HL-60 (cell line): ENCODE measurements at regions not wholly inside any gene's neighbourhood (a gene's known extent, or its start where the extent isn't known, plus 50 kb on each side); places are given as distances from the start of the nearest gene placed in this dataset.

Source experiments
- DNase-seq, 2 experiments: peaks; one replicate each; pipeline ENCODE4 v3.0.0-alpha.2; 2010 to 2020; ENCODE audit warnings: low read depth in 1 of 2, low spot score in 1 of 2
- H3K27ac ChIP-seq: fragments of 250-450 bp; sonication (Bioruptor Pico); replicated peaks from 2 replicates; pipeline ENCODE4 v1.5.1; 2020; ENCODE audit warnings: mild to moderate bottlenecking, moderate library complexity
- H3K27me3 ChIP-seq: fragments of 250-450 bp; sonication (Bioruptor Pico); 2 replicates; pipeline ENCODE4 v1.5.1; 2021; ENCODE audit warnings: mild to moderate bottlenecking, moderate library complexity; ENCODE audit not compliant: insufficient read depth, poor library complexity, severe bottlenecking
- H3K4me3 ChIP-seq: replicated peaks from 2 replicates; pipeline ENCODE4 v1.5.1; 2011; ENCODE audit warnings: mild to moderate bottlenecking, control low read depth, low read length; ENCODE audit not compliant: insufficient read depth
- CTCF ChIP-seq: IDR thresholded peaks from one replicate; pipeline ENCODE4 v1.5.1; 2011; ENCODE audit warnings: low read length, control low read depth, inconsistent platforms; ENCODE audit not compliant: insufficient read depth
- GABPA ChIP-seq: IDR thresholded peaks from 2 replicates; pipeline ENCODE4 v1.6.1; 2012; ENCODE audit warnings: low read depth
- POLR2AphosphoS5 ChIP-seq: IDR thresholded peaks from 2 replicates; pipeline ENCODE4 v1.6.1; 2012; ENCODE audit warnings: low read depth
- REST ChIP-seq: IDR thresholded peaks from 2 replicates; pipeline ENCODE4 v1.6.1; 2012; ENCODE audit warnings: low read depth; ENCODE audit not compliant: insufficient replicate concordance
- SPI1 ChIP-seq: IDR thresholded peaks from 2 replicates; pipeline ENCODE4 v1.6.1; 2012; ENCODE audit warnings: low read depth, mild to moderate bottlenecking, borderline replicate concordance

- Histone ChIP-seq H3K4me3 (no peak overlapping the region), H3K27me3 (no peaks in the 10 kb centered on the region), H3K27ac (no peak overlapping the region)
- no peak for DNase-seq
- TF ChIP-seq POLR2AphosphoS5, result no peak
- TF ChIP-seq GABPA, result no peak
- TF ChIP-seq SPI1, result no peak
- no peak for TF ChIP-seq REST
- TF ChIP-seq CTCF, result no peak
Measured at GRCh38 chr6:125474061-125474460, 172.3 kb upstream of the HDDC2 start.

- TF ChIP-seq CTCF (no peak), REST (no peak), GABPA (no peak), POLR2AphosphoS5 (no peak), SPI1 (no peak)
- no peaks in the 10 kb centered on the region for H3K27me3 ChIP-seq
- H3K4me3 ChIP-seq, result no peak overlapping the region
- DNase-seq, result no peak
- H3K27ac ChIP-seq, result no peak overlapping the region
Measured at GRCh38 chr6:125477156-125477555, 175.4 kb upstream of the HDDC2 start.

GRCh38 chr6:125477844-125478243, 176.1 kb upstream of the HDDC2 start:
- no peak for TF ChIP-seq GABPA
- no peak for TF ChIP-seq POLR2AphosphoS5
- TF ChIP-seq REST, result no peak
- no peak for TF ChIP-seq CTCF
- no peak for TF ChIP-seq SPI1
- DNase-seq, result no peak
- Histone ChIP-seq H3K4me3 (no peak overlapping the region), H3K27ac (no peak overlapping the region), H3K27me3 (no peaks in the 10 kb centered on the region)
